ENCODE measurements at regions not wholly inside any gene's neighbourhood (a gene's known extent, or its start where the extent isn't known, plus 50 kb on each side); places are given as distances from the start of the nearest gene placed in this dataset.

GRCh38 chr2:35463805-35464596, 891.6 kb upstream of the CRIM1 start:
- no peak overlapping the region for H3K4me3 ChIP-seq (replicated peaks; ENCODE audit: low read depth, low read length)
- no peak for DNase-seq (ENCODE audit: low read depth)
- TF ChIP-seq, protein P1, sequence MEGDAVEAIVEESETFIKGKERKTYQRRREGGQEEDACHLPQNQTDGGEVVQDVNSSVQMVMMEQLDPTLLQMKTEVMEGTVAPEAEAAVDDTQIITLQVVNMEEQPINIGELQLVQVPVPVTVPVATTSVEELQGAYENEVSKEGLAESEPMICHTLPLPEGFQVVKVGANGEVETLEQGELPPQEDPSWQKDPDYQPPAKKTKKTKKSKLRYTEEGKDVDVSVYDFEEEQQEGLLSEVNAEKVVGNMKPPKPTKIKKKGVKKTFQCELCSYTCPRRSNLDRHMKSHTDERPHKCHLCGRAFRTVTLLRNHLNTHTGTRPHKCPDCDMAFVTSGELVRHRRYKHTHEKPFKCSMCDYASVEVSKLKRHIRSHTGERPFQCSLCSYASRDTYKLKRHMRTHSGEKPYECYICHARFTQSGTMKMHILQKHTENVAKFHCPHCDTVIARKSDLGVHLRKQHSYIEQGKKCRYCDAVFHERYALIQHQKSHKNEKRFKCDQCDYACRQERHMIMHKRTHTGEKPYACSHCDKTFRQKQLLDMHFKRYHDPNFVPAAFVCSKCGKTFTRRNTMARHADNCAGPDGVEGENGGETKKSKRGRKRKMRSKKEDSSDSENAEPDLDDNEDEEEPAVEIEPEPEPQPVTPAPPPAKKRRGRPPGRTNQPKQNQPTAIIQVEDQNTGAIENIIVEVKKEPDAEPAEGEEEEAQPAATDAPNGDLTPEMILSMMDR (IDR thresholded peaks at IDR 0.05; ENCODE audit: low read length, missing control alignments) = no peak

DNA sequence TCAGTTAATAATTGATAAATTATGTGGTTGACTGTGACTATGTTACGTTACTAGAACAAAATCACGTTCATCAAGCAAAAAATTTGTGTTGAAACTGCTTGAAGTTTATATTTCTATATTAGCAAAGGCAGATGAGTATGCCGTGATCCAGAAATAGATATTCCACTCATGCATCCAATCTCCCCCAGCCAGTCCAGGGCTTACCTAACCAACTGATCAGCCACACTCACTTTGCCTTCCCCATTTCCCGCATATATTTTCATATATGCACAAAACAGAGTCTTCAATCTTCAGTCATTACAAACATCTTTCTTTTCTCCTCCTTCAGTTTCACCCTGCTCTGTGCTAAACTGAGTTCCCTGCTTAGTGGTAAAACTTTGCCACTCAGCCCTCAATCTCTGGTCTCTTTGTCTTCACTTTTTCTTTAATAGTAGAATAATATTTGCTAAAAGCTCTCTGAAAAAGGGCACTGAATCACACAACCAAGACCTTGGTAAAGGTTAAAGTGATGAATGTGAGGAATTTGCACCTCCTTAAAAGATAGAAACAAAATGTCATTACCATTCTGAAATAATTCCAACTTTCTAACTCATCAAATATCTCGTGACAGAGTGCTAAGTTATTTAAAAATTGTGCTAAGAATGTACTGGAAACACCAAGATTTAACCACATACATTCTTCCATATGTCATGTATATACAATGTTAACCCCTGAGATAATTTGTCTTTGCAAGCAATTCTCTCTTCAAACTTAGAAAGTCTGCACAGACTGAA, 893.2 kb upstream of the CRIM1 start:
- peak; percentile 21 for DNase-seq (ENCODE audit: low read depth)
- TF ChIP-seq, protein P1 (IDR thresholded peaks at IDR 0.05; ENCODE audit: low read length, missing control alignments) = no peak

DNA sequence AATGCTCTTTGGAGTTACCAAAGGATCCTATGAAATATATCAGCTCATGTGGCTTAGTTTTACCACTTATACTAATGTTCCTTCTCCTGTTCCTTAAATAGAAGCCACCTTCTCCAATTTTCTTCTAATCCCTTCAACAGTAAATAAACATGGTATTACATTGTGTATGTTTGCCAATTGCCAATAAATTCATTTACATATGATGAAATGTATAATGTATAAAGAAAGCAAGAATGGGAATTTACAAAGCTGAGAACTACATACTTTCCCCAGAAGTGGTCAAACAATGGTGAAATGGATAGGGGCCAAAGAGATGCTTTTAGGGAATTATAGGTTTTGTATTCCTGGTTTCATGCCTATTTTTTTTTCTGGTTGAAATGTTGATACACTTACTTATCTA, 894.2 kb upstream of the CRIM1 start:
- no peak for DNase-seq (ENCODE audit: low read depth)
- no peak overlapping the region for H3K4me3 ChIP-seq (replicated peaks; ENCODE audit: low read depth, low read length)
- TF ChIP-seq, protein P1 (IDR thresholded peaks at IDR 0.05; ENCODE audit: low read length, missing control alignments) = no peak

More for the DNA sequence above, 893.2 kb upstream of the CRIM1 start:
- no peak overlapping the region for H3K4me3 ChIP-seq (replicated peaks; ENCODE audit: low read depth, low read length)

DNA sequence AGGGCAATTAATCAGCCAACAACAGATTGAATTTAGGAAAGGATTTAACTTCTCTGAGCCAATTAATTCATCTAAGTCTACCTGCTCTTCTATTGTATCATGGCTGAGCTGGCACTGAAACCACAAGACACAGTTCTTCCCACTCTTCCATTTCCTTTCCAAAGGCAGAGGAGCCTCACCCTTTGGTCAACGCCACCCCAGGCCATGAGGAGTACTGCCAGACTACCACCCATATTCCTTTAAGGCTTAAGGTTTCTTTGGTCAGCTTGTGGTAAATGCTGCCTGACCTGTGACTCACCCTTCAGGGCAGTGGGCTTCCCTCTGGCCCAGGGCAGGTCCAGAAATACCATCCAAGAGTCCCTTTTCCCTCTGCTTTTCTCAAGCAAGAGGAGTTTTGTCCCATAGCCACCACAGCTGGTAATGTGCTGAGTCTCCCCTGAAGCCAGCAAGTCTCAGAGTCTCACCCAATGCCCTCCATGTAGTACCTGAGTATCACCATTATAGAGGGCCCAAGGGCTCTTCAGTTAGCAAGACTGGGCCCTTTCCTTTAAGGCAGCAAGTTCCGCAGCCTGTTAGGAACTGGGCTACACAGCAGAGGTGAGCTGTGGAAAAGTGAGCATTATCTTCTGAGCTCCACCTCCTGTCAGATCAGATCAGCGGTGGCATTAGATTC, 900.5 kb upstream of the CRIM1 start:
- DNase-seq (ENCODE audit: low read depth) = no peak
- no peak overlapping the region for H3K4me3 ChIP-seq (replicated peaks; ENCODE audit: low read depth, low read length)
- TF ChIP-seq, protein P1 (IDR thresholded peaks at IDR 0.05; ENCODE audit: low read length, missing control alignments) = no peak

DNA sequence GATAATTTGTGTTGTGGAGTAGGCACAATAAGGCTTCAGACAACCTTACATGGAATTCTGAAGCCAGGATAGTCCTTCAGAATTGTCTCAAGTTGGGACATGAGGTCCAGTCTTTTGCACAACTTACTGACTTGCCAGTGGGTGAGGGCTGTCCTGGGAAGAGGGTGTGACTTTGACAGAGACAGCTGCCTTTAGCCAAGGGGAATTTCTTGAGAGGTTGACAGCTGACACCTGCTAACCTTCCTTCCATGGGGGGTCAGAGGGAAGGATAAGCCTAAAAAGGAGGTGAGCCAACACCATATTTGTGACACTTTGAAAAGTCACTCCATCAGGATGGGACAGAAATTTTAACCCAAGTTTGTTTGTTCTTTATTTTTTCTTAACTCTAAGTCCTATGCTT, 907.8 kb upstream of the CRIM1 start:
- no peak overlapping the region for H3K4me3 ChIP-seq (replicated peaks; ENCODE audit: low read depth, low read length)
- TF ChIP-seq, protein P1 (IDR thresholded peaks at IDR 0.05; ENCODE audit: low read length, missing control alignments) = no peak
- no peak for DNase-seq (ENCODE audit: low read depth)

DNA sequence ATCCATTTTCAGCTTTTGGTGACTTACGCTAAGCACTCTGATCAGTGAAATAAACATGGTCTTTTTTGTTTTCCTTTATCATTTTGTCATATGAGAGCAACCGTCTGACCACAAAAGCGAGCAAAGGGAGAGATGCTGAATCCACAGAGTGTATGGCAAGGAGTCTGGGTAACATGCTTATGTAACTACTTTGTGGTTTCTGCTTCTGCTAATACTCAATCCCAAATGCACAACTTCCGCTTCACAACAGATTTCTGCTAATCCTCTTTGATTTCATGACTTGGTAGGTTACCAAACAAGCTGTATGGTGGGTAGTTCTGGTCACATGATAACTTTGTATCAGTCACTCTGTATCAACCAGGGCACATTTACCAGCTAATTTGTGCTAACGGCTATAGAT, 908.4 kb upstream of the CRIM1 start:
- H3K4me3 ChIP-seq (replicated peaks; ENCODE audit: low read depth, low read length) = no peak overlapping the region
- TF ChIP-seq, protein P1 (IDR thresholded peaks at IDR 0.05; ENCODE audit: low read length, missing control alignments) = no peak
- DNase-seq (ENCODE audit: low read depth) = no peak
